ENCODE measurements at regions not wholly inside any gene's neighbourhood (a gene's known extent, or its start where the extent isn't known, plus 50 kb on each side); places are given as distances from the start of the nearest gene placed in this dataset.
"Not testable (repeated sequence)": the region's sequence is repeated elsewhere in the genome, so short reads cannot be mapped to it uniquely, and the experiment has no call there.

GRCh38 chr4:131750469-131750868 is 1398.6 kb upstream of the PCDH10 start:
- not testable (repeated sequence) for TF ChIP-seq EZH2 (IDR thresholded peaks at IDR 0.05; ENCODE audit: borderline replicate concordance, insufficient read depth, low read length, poor library complexity, severe bottlenecking); REST (IDR thresholded peaks at IDR 0.05; ENCODE audit: borderline replicate concordance); CTCF (IDR thresholded peaks at IDR 0.05; ENCODE audit: poor library complexity, severe bottlenecking); TAF1 (IDR thresholded peaks at IDR 0.05; ENCODE audit: low read depth); EP300 (conservative IDR thresholded peaks at IDR 0.05; ENCODE audit: poor library complexity, severe bottlenecking); MXI1 (conservative IDR thresholded peaks at IDR 0.05; ENCODE audit: poor library complexity, severe bottlenecking)

Data from neural cell (in vitro differentiated cells).